ENCODE measurements at regions not wholly inside any gene's neighbourhood (a gene's known extent, or its start where the extent isn't known, plus 50 kb on each side); places are given as distances from the start of the nearest gene placed in this dataset.

DNA sequence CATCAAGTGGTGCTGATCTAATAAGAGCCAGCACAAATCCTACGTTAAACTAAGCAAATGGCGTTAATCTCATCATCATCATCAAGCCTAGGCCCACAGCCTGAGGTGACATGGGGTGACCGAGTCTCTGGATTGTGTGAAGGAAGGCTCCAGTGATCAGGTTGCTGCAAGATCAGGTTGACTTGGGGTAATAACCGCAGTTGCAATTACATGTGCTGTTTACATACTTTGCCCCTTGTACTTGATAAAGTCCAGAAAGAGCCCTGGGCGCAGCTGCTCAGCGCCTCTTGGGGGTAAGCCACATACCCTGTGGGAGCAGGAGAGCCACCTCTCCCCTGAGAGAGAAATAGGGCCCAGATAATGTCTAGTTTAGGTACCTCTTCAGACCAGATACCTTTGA, 228.1 kb downstream of the WDR11 start:
- TF ChIP-seq POLR2AphosphoS5 (IDR thresholded peaks at IDR 0.05), result no peak
- TF ChIP-seq, protein P1, sequence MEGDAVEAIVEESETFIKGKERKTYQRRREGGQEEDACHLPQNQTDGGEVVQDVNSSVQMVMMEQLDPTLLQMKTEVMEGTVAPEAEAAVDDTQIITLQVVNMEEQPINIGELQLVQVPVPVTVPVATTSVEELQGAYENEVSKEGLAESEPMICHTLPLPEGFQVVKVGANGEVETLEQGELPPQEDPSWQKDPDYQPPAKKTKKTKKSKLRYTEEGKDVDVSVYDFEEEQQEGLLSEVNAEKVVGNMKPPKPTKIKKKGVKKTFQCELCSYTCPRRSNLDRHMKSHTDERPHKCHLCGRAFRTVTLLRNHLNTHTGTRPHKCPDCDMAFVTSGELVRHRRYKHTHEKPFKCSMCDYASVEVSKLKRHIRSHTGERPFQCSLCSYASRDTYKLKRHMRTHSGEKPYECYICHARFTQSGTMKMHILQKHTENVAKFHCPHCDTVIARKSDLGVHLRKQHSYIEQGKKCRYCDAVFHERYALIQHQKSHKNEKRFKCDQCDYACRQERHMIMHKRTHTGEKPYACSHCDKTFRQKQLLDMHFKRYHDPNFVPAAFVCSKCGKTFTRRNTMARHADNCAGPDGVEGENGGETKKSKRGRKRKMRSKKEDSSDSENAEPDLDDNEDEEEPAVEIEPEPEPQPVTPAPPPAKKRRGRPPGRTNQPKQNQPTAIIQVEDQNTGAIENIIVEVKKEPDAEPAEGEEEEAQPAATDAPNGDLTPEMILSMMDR (IDR thresholded peaks at IDR 0.05 in 8 of 11, conservative IDR thresholded peaks at IDR 0.05 in 3 of 11), result no peak
